Liver (tissue), 8 donors: ENCODE measurements at regions not wholly inside any gene's neighbourhood (a gene's known extent, or its start where the extent isn't known, plus 50 kb on each side); places are given as distances from the start of the nearest gene placed in this dataset.

ENCODE experiments used
- DNase-seq: peaks from one replicate; pipeline ENCODE4 v3.0.0-alpha.2; 2017; ENCODE audit warnings: low spot score
- H3K27ac ChIP-seq, 2 donors: one replicate each; pipeline ENCODE4 v1.7.0; 2013; ENCODE audit warnings: inconsistent platforms in 2 of 2, low read length in 2 of 2, control low read depth in 1 of 2, low read depth in 1 of 2, mild to moderate bottlenecking in 1 of 2
- H3K27me3 ChIP-seq, 4 donors: one replicate each; pipeline versions ENCODE4 v1.6.1 to v1.7.0; 2013; ENCODE audit warnings: low read length in 3 of 4, inconsistent platforms in 1 of 4, mild to moderate bottlenecking in 1 of 4, moderate library complexity in 1 of 4; ENCODE audit not compliant: control insufficient read depth in 4 of 4, insufficient read depth in 4 of 4
- H3K36me3 ChIP-seq, 4 donors: one replicate each; pipeline versions ENCODE4 v1.6.1 to v1.7.0; 2013; ENCODE audit warnings: low read length in 3 of 4, mild to moderate bottlenecking in 3 of 4, low read depth in 1 of 4, moderate library complexity in 1 of 4; ENCODE audit not compliant: control insufficient read depth in 4 of 4, insufficient read depth in 3 of 4
- H3K4me1 ChIP-seq, 4 donors: one replicate each; pipeline versions ENCODE4 v1.6.1 to v1.7.0; 2013; ENCODE audit warnings: low read length in 3 of 4, mild to moderate bottlenecking in 3 of 4, moderate library complexity in 1 of 4; ENCODE audit not compliant: control insufficient read depth in 4 of 4, insufficient read depth in 4 of 4
- H3K4me3 ChIP-seq, 3 donors: one replicate each; pipeline versions ENCODE4 v1.6.1 to v1.7.0; 2013; ENCODE audit warnings: low read length in 3 of 3, control low read depth in 1 of 3, low read depth in 1 of 3, mild to moderate bottlenecking in 1 of 3
- H3K9ac ChIP-seq, 2 donors: one replicate each; pipeline ENCODE4 v1.7.0; 2013; ENCODE audit warnings: low read length in 2 of 2, mild to moderate bottlenecking in 2 of 2, moderate library complexity in 2 of 2, control low read depth in 1 of 2, low read depth in 1 of 2
- H3K9me3 ChIP-seq, 4 donors: one replicate each; pipeline versions ENCODE4 v1.6.1 to v1.7.0; 2013; ENCODE audit warnings: low read length in 3 of 4; ENCODE audit not compliant: control insufficient read depth in 4 of 4
- EGR1 ChIP-seq, 2 donors: IDR thresholded peaks; 2 replicates each; pipeline ENCODE4 v1.6.1; 2016 to 2018; ENCODE audit warnings: antibody characterized with exemption in 2 of 2, low read depth in 2 of 2
- FOXA1 ChIP-seq: IDR thresholded peaks from 2 replicates; pipeline ENCODE4 v1.6.1; 2016; ENCODE audit warnings: antibody characterized with exemption
- FOXA2 ChIP-seq: IDR thresholded peaks from 2 replicates; pipeline ENCODE4 v1.6.1; 2016; ENCODE audit warnings: antibody characterized with exemption
- GABPA ChIP-seq, 2 donors: IDR thresholded peaks in 1 of 2; conservative IDR thresholded peaks in 1 of 2; 2 replicates each; pipeline ENCODE4 v1.6.1; 2016; ENCODE audit warnings: antibody characterized with exemption in 2 of 2, mild to moderate bottlenecking in 1 of 2, moderate library complexity in 1 of 2
- HNF4A ChIP-seq, 2 donors: conservative IDR thresholded peaks; 2 replicates each; pipeline ENCODE4 v1.6.1; 2016; ENCODE audit warnings: antibody characterized with exemption in 2 of 2, mild to moderate bottlenecking in 2 of 2
- HNF4G ChIP-seq: IDR thresholded peaks from 2 replicates; pipeline ENCODE4 v1.6.1; 2016; ENCODE audit warnings: antibody characterized with exemption
- MAX ChIP-seq: IDR thresholded peaks from 2 replicates; pipeline ENCODE4 v1.6.1; 2016; ENCODE audit warnings: antibody characterized with exemption
- RAD21 ChIP-seq, 2 donors: IDR thresholded peaks; 2 replicates each; pipeline ENCODE4 v1.6.1; 2016; ENCODE audit warnings: antibody characterized with exemption in 2 of 2, mild to moderate bottlenecking in 2 of 2
- SP1 ChIP-seq: IDR thresholded peaks from 2 replicates; pipeline ENCODE4 v1.6.1; 2018; ENCODE audit warnings: antibody characterized with exemption, mild to moderate bottlenecking
- TAF1 ChIP-seq: conservative IDR thresholded peaks from 2 replicates; pipeline ENCODE4 v1.6.1; 2016; ENCODE audit warnings: antibody characterized with exemption, mild to moderate bottlenecking
- YY1 ChIP-seq: IDR thresholded peaks from 2 replicates; pipeline ENCODE4 v1.6.1; 2016; ENCODE audit warnings: antibody characterized with exemption, mild to moderate bottlenecking
- WGBS: extraction: QIAGEN DNeasy Blood & Tissue Kit; methylation state at CpG from one replicate; pipeline ENCODE4 v1.1.7; 2013; 5-methylcytosine and 5-hydroxymethylcytosine counted together
- TF ChIP-seq, protein P1 (sequence below): IDR thresholded peaks from 2 replicates; pipeline ENCODE4 v1.6.1; 2016; ENCODE audit warnings: antibody characterized with exemption, mild to moderate bottlenecking
- TF ChIP-seq, protein P2 (sequence below): fragments of 150-350 bp; IDR thresholded peaks from 2 replicates; pipeline ENCODE4 v1.5.1; 2017; ENCODE audit warnings: improper control_type of control experiment, low read depth, low read length; ENCODE audit not compliant: missing input control
- TF ChIP-seq, protein P3 (sequence below): IDR thresholded peaks from 2 replicates; pipeline ENCODE4 v1.6.1; 2016; ENCODE audit warnings: antibody characterized with exemption
- donor health status: healthy.
- donor health status: healthy.
- donor health status: healthy.
- donor health status: healthy.
- donor health status: healthy.

DNA sequence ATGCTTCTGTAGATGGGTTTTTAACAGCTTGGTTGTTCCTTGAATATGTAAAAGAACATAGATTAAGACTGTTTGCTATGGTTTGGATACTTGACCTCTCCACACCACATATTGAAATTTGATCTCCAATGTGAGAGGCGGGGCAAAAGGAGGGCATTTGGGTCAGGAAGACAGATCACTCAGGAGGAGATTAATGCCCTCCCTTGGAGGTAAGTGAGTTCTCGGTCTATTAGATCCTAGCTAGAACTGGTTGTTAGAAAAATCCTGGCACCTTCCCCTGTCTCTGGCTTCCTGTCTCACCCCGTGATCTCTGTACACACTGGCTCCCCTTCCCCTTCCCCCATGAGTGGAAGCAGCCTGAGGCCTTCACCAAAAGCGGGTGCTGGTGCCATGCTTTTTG is 281.1 kb upstream of the ANKRD55 start:
- TF ChIP-seq SP1: no peak
- TF ChIP-seq EGR1 (IDR thresholded peaks at IDR 0.05; ENCODE audit: low read depth in 2 of 2): no peak
- TF ChIP-seq, protein P1, sequence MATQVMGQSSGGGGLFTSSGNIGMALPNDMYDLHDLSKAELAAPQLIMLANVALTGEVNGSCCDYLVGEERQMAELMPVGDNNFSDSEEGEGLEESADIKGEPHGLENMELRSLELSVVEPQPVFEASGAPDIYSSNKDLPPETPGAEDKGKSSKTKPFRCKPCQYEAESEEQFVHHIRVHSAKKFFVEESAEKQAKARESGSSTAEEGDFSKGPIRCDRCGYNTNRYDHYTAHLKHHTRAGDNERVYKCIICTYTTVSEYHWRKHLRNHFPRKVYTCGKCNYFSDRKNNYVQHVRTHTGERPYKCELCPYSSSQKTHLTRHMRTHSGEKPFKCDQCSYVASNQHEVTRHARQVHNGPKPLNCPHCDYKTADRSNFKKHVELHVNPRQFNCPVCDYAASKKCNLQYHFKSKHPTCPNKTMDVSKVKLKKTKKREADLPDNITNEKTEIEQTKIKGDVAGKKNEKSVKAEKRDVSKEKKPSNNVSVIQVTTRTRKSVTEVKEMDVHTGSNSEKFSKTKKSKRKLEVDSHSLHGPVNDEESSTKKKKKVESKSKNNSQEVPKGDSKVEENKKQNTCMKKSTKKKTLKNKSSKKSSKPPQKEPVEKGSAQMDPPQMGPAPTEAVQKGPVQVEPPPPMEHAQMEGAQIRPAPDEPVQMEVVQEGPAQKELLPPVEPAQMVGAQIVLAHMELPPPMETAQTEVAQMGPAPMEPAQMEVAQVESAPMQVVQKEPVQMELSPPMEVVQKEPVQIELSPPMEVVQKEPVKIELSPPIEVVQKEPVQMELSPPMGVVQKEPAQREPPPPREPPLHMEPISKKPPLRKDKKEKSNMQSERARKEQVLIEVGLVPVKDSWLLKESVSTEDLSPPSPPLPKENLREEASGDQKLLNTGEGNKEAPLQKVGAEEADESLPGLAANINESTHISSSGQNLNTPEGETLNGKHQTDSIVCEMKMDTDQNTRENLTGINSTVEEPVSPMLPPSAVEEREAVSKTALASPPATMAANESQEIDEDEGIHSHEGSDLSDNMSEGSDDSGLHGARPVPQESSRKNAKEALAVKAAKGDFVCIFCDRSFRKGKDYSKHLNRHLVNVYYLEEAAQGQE: no peak
- no peak for TF ChIP-seq HNF4G
- TF ChIP-seq, protein P2, sequence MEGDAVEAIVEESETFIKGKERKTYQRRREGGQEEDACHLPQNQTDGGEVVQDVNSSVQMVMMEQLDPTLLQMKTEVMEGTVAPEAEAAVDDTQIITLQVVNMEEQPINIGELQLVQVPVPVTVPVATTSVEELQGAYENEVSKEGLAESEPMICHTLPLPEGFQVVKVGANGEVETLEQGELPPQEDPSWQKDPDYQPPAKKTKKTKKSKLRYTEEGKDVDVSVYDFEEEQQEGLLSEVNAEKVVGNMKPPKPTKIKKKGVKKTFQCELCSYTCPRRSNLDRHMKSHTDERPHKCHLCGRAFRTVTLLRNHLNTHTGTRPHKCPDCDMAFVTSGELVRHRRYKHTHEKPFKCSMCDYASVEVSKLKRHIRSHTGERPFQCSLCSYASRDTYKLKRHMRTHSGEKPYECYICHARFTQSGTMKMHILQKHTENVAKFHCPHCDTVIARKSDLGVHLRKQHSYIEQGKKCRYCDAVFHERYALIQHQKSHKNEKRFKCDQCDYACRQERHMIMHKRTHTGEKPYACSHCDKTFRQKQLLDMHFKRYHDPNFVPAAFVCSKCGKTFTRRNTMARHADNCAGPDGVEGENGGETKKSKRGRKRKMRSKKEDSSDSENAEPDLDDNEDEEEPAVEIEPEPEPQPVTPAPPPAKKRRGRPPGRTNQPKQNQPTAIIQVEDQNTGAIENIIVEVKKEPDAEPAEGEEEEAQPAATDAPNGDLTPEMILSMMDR: no peak
- TF ChIP-seq TAF1: no peak
- no peak for TF ChIP-seq FOXA2
- no peak for TF ChIP-seq YY1
- no peak for TF ChIP-seq GABPA (IDR thresholded peaks at IDR 0.05 in 1 of 2, conservative IDR thresholded peaks at IDR 0.05 in 1 of 2)
- TF ChIP-seq HNF4A (conservative IDR thresholded peaks at IDR 0.05): no peak
- TF ChIP-seq MAX: no peak
- H3K9ac ChIP-seq: no peak overlapping the region
- H3K4me3 ChIP-seq: no peak overlapping the region
- H3K9me3 ChIP-seq: no peaks in the 10 kb centered on the region
- H3K27me3 ChIP-seq: no peaks in the 10 kb centered on the region
- no peaks in the 10 kb centered on the region for H3K36me3 ChIP-seq
- H3K4me1 ChIP-seq: peaks cover 6 to 16% (median 9%) of the 10 kb centered on the region in 4 donors
- DNase-seq: no peak
- no peak overlapping the region for H3K27ac ChIP-seq
- 85% methylated on average over 4 of the region's 4 CpGs for WGBS

DNA sequence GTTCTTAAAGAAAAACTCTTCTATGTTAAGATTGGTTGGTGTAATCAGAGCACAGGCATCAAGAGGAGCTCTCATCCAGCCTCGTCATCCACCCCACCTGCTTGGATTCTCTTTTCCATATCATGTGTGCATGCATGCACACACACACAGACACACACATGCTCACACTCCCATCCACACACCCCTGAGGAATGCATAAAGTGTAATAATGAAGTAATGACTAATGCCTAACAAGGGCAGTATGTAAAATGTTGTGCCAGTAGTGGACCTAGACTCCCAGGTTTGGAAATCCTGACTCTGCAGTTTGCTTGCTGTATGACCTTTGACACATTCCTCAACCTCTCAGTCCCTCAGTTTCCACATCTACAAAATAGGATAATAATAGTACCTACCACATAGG is 280.0 kb upstream of the ANKRD55 start:
- 0% methylated on average over 1 of the region's 1 CpG for WGBS
- Histone ChIP-seq H3K4me1 (peaks cover 6 to 16% (median 9%) of the 10 kb centered on the region in 4 donors), H3K9ac (no peak overlapping the region), H3K4me3 (no peak overlapping the region), H3K9me3 (no peaks in the 10 kb centered on the region), H3K27ac (no peak overlapping the region), H3K36me3 (no peaks in the 10 kb centered on the region), H3K27me3 (no peaks in the 10 kb centered on the region)
- no peak for DNase-seq
- no peak for TF ChIP-seq MAX
- no peak for TF ChIP-seq GABPA (IDR thresholded peaks at IDR 0.05 in 1 of 2, conservative IDR thresholded peaks at IDR 0.05 in 1 of 2)
- TF ChIP-seq SP1: no peak
- no peak for TF ChIP-seq FOXA2
- TF ChIP-seq YY1: no peak
- no peak for TF ChIP-seq TAF1
- TF ChIP-seq, protein P3, sequence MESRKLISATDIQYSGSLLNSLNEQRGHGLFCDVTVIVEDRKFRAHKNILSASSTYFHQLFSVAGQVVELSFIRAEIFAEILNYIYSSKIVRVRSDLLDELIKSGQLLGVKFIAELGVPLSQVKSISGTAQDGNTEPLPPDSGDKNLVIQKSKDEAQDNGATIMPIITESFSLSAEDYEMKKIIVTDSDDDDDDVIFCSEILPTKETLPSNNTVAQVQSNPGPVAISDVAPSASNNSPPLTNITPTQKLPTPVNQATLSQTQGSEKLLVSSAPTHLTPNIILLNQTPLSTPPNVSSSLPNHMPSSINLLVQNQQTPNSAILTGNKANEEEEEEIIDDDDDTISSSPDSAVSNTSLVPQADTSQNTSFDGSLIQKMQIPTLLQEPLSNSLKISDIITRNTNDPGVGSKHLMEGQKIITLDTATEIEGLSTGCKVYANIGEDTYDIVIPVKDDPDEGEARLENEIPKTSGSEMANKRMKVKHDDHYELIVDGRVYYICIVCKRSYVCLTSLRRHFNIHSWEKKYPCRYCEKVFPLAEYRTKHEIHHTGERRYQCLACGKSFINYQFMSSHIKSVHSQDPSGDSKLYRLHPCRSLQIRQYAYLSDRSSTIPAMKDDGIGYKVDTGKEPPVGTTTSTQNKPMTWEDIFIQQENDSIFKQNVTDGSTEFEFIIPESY: no peak
- no peak for TF ChIP-seq RAD21 (IDR thresholded peaks at IDR 0.05)
- no peak for TF ChIP-seq FOXA1
- no peak for TF ChIP-seq HNF4A (conservative IDR thresholded peaks at IDR 0.05)
- TF ChIP-seq EGR1 (IDR thresholded peaks at IDR 0.05; ENCODE audit: low read depth in 2 of 2): no peak
- TF ChIP-seq, protein P2: no peak
